ENCODE measurements at regions not wholly inside any gene's neighbourhood (a gene's known extent, or its start where the extent isn't known, plus 50 kb on each side); places are given as distances from the start of the nearest gene placed in this dataset.
"Not testable (repeated sequence)": the region's sequence is repeated elsewhere in the genome, so short reads cannot be mapped to it uniquely, and the experiment has no call there.

GRCh38 chr6:47180633-47181032 lies 129.1 kb downstream of the TNFRSF21 start:
- Histone ChIP-seq H3K27me3 (ENCODE audit: insufficient read depth, low read length) (no peaks in the 10 kb centered on the region), H3K79me2 (ENCODE audit: control insufficient read depth, insufficient read depth, low read length, unreplicated experiment) (no peaks in the 10 kb centered on the region), H2AFZ (ENCODE audit: low read length, unreplicated experiment) (no peak overlapping the region), H3K36me3 (ENCODE audit: insufficient read depth, low read length) (no peaks in the 10 kb centered on the region), H3K27ac (ENCODE audit: low read depth, low read length) (peak overlapping the region; percentile 18; the same call in 1 of the 2 replicates), H3K4me3 (ENCODE audit: low read depth, low read length) (no peak overlapping the region), H3K4me1 (ENCODE audit: control insufficient read depth, insufficient read depth, low read length, unreplicated experiment) (peaks cover 14% of the 10 kb centered on the region)

GRCh38 chr6:47179286-47179685 lies 130.4 kb downstream of the TNFRSF21 start:
- Histone ChIP-seq H3K27me3 (ENCODE audit: insufficient read depth, low read length) (no peaks in the 10 kb centered on the region), H2AFZ (ENCODE audit: low read length, unreplicated experiment) (no peak overlapping the region), H3K27ac (ENCODE audit: low read depth, low read length) (no peak overlapping the region), H3K4me3 (ENCODE audit: low read depth, low read length) (no peak overlapping the region), H3K36me3 (ENCODE audit: insufficient read depth, low read length) (no peaks in the 10 kb centered on the region), H3K4me1 (ENCODE audit: control insufficient read depth, insufficient read depth, low read length, unreplicated experiment) (peaks cover 14% of the 10 kb centered on the region), H3K79me2 (ENCODE audit: control insufficient read depth, insufficient read depth, low read length, unreplicated experiment) (no peaks in the 10 kb centered on the region)

GRCh38 chr6:47175656-47176055 lies 133.5 kb upstream of the ADGRF1 start:
- H3K36me3 ChIP-seq (ENCODE audit: insufficient read depth, low read length): no peaks in the 10 kb centered on the region
- peaks cover 9% of the 10 kb centered on the region for H3K4me1 ChIP-seq (ENCODE audit: control insufficient read depth, insufficient read depth, low read length, unreplicated experiment)
- no peak overlapping the region for H2AFZ ChIP-seq (ENCODE audit: low read length, unreplicated experiment)
- no peaks in the 10 kb centered on the region for H3K27me3 ChIP-seq (ENCODE audit: insufficient read depth, low read length)
- H3K79me2 ChIP-seq (ENCODE audit: control insufficient read depth, insufficient read depth, low read length, unreplicated experiment): no peaks in the 10 kb centered on the region
- no peak overlapping the region for H3K4me3 ChIP-seq (ENCODE audit: low read depth, low read length)
- H3K27ac ChIP-seq (ENCODE audit: low read depth, low read length): no peak overlapping the region

GRCh38 chr6:47174502-47175023 lies 132.4 kb upstream of the ADGRF1 start:
- H3K4me3 ChIP-seq (ENCODE audit: low read depth, low read length): no peak overlapping the region
- no peaks in the 10 kb centered on the region for H3K36me3 ChIP-seq (ENCODE audit: insufficient read depth, low read length)
- no peak overlapping the region for H3K27ac ChIP-seq (ENCODE audit: low read depth, low read length)
- H2AFZ ChIP-seq (ENCODE audit: low read length, unreplicated experiment): no peak overlapping the region
- peaks cover 9% of the 10 kb centered on the region for H3K4me1 ChIP-seq (ENCODE audit: control insufficient read depth, insufficient read depth, low read length, unreplicated experiment)
- no peaks in the 10 kb centered on the region for H3K27me3 ChIP-seq (ENCODE audit: insufficient read depth, low read length)
- H3K79me2 ChIP-seq (ENCODE audit: control insufficient read depth, insufficient read depth, low read length, unreplicated experiment): no peaks in the 10 kb centered on the region

- not testable (repeated sequence) for H3K4me3 ChIP-seq (ENCODE audit: low read depth, low read length); H3K27me3 ChIP-seq (ENCODE audit: insufficient read depth, low read length); H2AFZ ChIP-seq (ENCODE audit: low read length, unreplicated experiment); H3K36me3 ChIP-seq (ENCODE audit: insufficient read depth, low read length); H3K79me2 ChIP-seq (ENCODE audit: control insufficient read depth, insufficient read depth, low read length, unreplicated experiment); H3K27ac ChIP-seq (ENCODE audit: low read depth, low read length)
- H3K4me1 ChIP-seq (ENCODE audit: control insufficient read depth, insufficient read depth, low read length, unreplicated experiment): peaks cover 14% of the 10 kb centered on the region
Measured at GRCh38 chr6:47174063-47174462, 131.9 kb upstream of the ADGRF1 start.

- H3K79me2 ChIP-seq (ENCODE audit: control insufficient read depth, insufficient read depth, low read length, unreplicated experiment); H2AFZ ChIP-seq (ENCODE audit: low read length, unreplicated experiment); H3K27ac ChIP-seq (ENCODE audit: low read depth, low read length); H3K4me3 ChIP-seq (ENCODE audit: low read depth, low read length); H3K36me3 ChIP-seq (ENCODE audit: insufficient read depth, low read length); H3K27me3 ChIP-seq (ENCODE audit: insufficient read depth, low read length): not testable (repeated sequence)
- peaks cover 22% of the 10 kb centered on the region for H3K4me1 ChIP-seq (ENCODE audit: control insufficient read depth, insufficient read depth, low read length, unreplicated experiment)
Measured at GRCh38 chr6:47173145-47173544, 131.0 kb upstream of the ADGRF1 start.

GRCh38 chr6:47170617-47170947 lies 128.4 kb upstream of the ADGRF1 start:
- H3K27ac ChIP-seq (ENCODE audit: low read depth, low read length): peak overlapping the region; percentile 86
- H3K4me1 ChIP-seq (ENCODE audit: control insufficient read depth, insufficient read depth, low read length, unreplicated experiment): peaks cover 47% of the 10 kb centered on the region

GRCh38 chr6:47169785-47170616 lies 127.9 kb upstream of the ADGRF1 start:
- Histone ChIP-seq H3K27ac (ENCODE audit: low read depth, low read length) (peak overlapping the region; percentile 86), H3K27me3 (ENCODE audit: insufficient read depth, low read length) (no peaks in the 10 kb centered on the region), H3K4me3 (ENCODE audit: low read depth, low read length) (no peak overlapping the region), H2AFZ (ENCODE audit: low read length, unreplicated experiment) (no peak overlapping the region), H3K36me3 (ENCODE audit: insufficient read depth, low read length) (no peaks in the 10 kb centered on the region), H3K4me1 (ENCODE audit: control insufficient read depth, insufficient read depth, low read length, unreplicated experiment) (peaks cover 47% of the 10 kb centered on the region), H3K79me2 (ENCODE audit: control insufficient read depth, insufficient read depth, low read length, unreplicated experiment) (no peaks in the 10 kb centered on the region)

More at GRCh38 chr6:47170617-47170947, 128.4 kb upstream of the ADGRF1 start:
- no peaks in the 10 kb centered on the region for H3K79me2 ChIP-seq (ENCODE audit: control insufficient read depth, insufficient read depth, low read length, unreplicated experiment)
- no peaks in the 10 kb centered on the region for H3K36me3 ChIP-seq (ENCODE audit: insufficient read depth, low read length)
- H2AFZ ChIP-seq (ENCODE audit: low read length, unreplicated experiment): no peak overlapping the region
- no peaks in the 10 kb centered on the region for H3K27me3 ChIP-seq (ENCODE audit: insufficient read depth, low read length)
- no peak overlapping the region for H3K4me3 ChIP-seq (ENCODE audit: low read depth, low read length)

- Histone ChIP-seq H2AFZ (ENCODE audit: low read length, unreplicated experiment) (peak overlapping the region; percentile 51), H3K27me3 (ENCODE audit: insufficient read depth, low read length) (no peaks in the 10 kb centered on the region), H3K4me3 (ENCODE audit: low read depth, low read length) (no peak overlapping the region; the same call in 1 of the 2 replicates), H3K4me1 (ENCODE audit: control insufficient read depth, insufficient read depth, low read length, unreplicated experiment) (peaks cover 47% of the 10 kb centered on the region), H3K36me3 (ENCODE audit: insufficient read depth, low read length) (no peaks in the 10 kb centered on the region), H3K79me2 (ENCODE audit: control insufficient read depth, insufficient read depth, low read length, unreplicated experiment) (no peaks in the 10 kb centered on the region), H3K27ac (ENCODE audit: low read depth, low read length) (peak overlapping the region; percentile 86)
Measured at GRCh38 chr6:47168180-47168579, 126.0 kb upstream of the ADGRF1 start.

- Histone ChIP-seq H3K27ac (ENCODE audit: low read depth, low read length) (peak overlapping the region; percentile 48), H3K36me3 (ENCODE audit: insufficient read depth, low read length) (no peaks in the 10 kb centered on the region), H3K27me3 (ENCODE audit: insufficient read depth, low read length) (no peaks in the 10 kb centered on the region), H3K79me2 (ENCODE audit: control insufficient read depth, insufficient read depth, low read length, unreplicated experiment) (no peaks in the 10 kb centered on the region), H3K4me3 (ENCODE audit: low read depth, low read length) (no peak overlapping the region), H3K4me1 (ENCODE audit: control insufficient read depth, insufficient read depth, low read length, unreplicated experiment) (peaks cover 67% of the 10 kb centered on the region), H2AFZ (ENCODE audit: low read length, unreplicated experiment) (peak overlapping the region; percentile 39)
Measured at GRCh38 chr6:47165918-47166317, 123.8 kb upstream of the ADGRF1 start.

GRCh38 chr6:47164877-47165276 lies 122.7 kb upstream of the ADGRF1 start:
- no peaks in the 10 kb centered on the region for H3K27me3 ChIP-seq (ENCODE audit: insufficient read depth, low read length)
- H3K4me3 ChIP-seq (ENCODE audit: low read depth, low read length): no peak overlapping the region
- H3K27ac ChIP-seq (ENCODE audit: low read depth, low read length): no peak overlapping the region
- H3K79me2 ChIP-seq (ENCODE audit: control insufficient read depth, insufficient read depth, low read length, unreplicated experiment): no peaks in the 10 kb centered on the region
- no peak overlapping the region for H2AFZ ChIP-seq (ENCODE audit: low read length, unreplicated experiment)
- no peaks in the 10 kb centered on the region for H3K36me3 ChIP-seq (ENCODE audit: insufficient read depth, low read length)
- H3K4me1 ChIP-seq (ENCODE audit: control insufficient read depth, insufficient read depth, low read length, unreplicated experiment): peaks cover 64% of the 10 kb centered on the region
